GM12801 (cell line): ENCODE measurements at regions not wholly inside any gene's neighbourhood (a gene's known extent, or its start where the extent isn't known, plus 50 kb on each side); places are given as distances from the start of the nearest gene placed in this dataset.

Experiments
- CTCF ChIP-seq: IDR thresholded peaks from one replicate; pipeline ENCODE4 v1.5.1; 2011; ENCODE audit warnings: control low read depth; ENCODE audit not compliant: insufficient read length; ENCODE audit errors: extremely low read depth

- TF ChIP-seq CTCF = no peak
These were observed 244.4 kb downstream of the DAD1 start for GRCh38 chr14:22344673-22345072.

- TF ChIP-seq CTCF = no peak
These were observed 248.0 kb downstream of the DAD1 start for GRCh38 chr14:22341049-22341448.

GRCh38 chr14:22338917-22339715 is 249.9 kb downstream of the DAD1 start:
- no peak for TF ChIP-seq CTCF

- no peak for TF ChIP-seq CTCF
These were observed 250.6 kb downstream of the DAD1 start for GRCh38 chr14:22338381-22338780.

DNA sequence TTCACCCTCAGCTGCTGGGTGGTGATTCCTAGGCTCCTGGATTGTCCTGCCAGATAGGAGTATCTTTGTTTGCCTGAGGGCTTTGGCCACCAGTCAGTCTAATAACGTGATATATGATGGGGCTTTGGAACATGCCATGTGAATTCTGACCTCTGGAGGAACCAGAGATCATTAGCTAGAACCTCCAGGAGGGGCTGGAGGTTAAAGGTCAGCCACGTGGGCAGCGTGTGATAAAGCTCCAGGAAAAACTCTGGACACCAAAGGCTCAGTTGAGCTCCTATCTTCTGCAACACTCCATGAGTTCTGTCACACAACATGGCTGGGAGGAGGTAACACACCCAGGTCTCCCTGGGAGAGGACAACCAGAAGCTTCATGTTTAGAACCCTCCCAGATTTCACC is 251.1 kb downstream of the DAD1 start:
- TF ChIP-seq CTCF = no peak

GRCh38 chr14:22337521-22337920 is 251.5 kb downstream of the DAD1 start:
- no peak for TF ChIP-seq CTCF

GRCh38 chr14:22336031-22336430 is 253.0 kb downstream of the DAD1 start:
- TF ChIP-seq CTCF = no peak

DNA sequence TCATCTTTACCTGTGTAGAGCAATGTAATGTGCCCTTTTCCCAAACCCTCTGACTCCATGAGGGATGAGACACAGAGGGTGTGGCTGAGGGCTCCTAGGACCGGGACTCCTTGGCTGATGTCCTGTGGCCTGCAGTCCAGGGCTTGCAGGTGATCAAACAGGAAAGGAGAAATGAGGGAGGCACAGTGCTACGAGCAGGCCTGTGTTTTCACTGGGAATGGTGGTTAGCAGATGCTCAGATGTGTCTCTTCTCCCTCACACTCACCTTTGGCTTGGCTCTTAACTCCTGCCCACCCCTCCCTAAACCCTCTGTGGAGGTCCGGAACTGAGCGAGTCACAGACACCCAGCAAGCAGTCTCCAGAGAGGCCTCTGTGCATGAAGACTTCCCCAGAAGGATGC is 254.4 kb downstream of the DAD1 start:
- no peak for TF ChIP-seq CTCF
